ENCODE measurements at regions not wholly inside any gene's neighbourhood (a gene's known extent, or its start where the extent isn't known, plus 50 kb on each side); places are given as distances from the start of the nearest gene placed in this dataset.

DNA sequence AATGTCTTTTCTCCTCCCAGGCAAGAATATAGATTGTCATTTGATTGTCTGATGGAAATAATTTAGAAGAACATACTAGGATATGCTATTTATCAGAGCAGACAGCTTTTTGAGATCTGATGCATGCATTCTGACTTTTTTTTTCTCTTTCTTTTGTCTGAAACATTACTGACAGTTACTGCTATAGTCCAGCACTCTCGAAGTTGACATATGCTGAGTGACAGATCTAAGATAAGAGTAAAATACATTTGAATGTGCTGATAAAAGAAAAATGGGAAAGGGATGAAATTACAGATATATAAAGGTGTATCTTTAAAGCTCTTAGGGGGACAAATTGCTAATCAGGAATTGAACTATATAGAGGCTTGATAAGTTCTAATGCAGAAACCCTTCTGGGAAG is 753.8 kb upstream of the TENM4 start (continued):
- TF ChIP-seq, protein P1, sequence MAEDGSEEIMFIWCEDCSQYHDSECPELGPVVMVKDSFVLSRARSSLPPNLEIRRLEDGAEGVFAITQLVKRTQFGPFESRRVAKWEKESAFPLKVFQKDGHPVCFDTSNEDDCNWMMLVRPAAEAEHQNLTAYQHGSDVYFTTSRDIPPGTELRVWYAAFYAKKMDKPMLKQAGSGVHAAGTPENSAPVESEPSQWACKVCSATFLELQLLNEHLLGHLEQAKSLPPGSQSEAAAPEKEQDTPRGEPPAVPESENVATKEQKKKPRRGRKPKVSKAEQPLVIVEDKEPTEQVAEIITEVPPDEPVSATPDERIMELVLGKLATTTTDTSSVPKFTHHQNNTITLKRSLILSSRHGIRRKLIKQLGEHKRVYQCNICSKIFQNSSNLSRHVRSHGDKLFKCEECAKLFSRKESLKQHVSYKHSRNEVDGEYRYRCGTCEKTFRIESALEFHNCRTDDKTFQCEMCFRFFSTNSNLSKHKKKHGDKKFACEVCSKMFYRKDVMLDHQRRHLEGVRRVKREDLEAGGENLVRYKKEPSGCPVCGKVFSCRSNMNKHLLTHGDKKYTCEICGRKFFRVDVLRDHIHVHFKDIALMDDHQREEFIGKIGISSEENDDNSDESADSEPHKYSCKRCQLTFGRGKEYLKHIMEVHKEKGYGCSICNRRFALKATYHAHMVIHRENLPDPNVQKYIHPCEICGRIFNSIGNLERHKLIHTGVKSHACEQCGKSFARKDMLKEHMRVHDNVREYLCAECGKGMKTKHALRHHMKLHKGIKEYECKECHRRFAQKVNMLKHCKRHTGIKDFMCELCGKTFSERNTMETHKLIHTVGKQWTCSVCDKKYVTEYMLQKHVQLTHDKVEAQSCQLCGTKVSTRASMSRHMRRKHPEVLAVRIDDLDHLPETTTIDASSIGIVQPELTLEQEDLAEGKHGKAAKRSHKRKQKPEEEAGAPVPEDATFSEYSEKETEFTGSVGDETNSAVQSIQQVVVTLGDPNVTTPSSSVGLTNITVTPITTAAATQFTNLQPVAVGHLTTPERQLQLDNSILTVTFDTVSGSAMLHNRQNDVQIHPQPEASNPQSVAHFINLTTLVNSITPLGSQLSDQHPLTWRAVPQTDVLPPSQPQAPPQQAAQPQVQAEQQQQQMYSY (CRISPR knock-in tag; IDR thresholded peaks at IDR 0.05) = no peak
- TF ChIP-seq, protein P2, sequence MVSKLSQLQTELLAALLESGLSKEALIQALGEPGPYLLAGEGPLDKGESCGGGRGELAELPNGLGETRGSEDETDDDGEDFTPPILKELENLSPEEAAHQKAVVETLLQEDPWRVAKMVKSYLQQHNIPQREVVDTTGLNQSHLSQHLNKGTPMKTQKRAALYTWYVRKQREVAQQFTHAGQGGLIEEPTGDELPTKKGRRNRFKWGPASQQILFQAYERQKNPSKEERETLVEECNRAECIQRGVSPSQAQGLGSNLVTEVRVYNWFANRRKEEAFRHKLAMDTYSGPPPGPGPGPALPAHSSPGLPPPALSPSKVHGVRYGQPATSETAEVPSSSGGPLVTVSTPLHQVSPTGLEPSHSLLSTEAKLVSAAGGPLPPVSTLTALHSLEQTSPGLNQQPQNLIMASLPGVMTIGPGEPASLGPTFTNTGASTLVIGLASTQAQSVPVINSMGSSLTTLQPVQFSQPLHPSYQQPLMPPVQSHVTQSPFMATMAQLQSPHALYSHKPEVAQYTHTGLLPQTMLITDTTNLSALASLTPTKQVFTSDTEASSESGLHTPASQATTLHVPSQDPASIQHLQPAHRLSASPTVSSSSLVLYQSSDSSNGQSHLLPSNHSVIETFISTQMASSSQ (IDR thresholded peaks at IDR 0.05; ENCODE audit: low read depth) = no peak
- TF ChIP-seq, protein P2 (CRISPR knock-in tag; IDR thresholded peaks at IDR 0.05; ENCODE audit: borderline replicate concordance) = no peak
- TF ChIP-seq RORA (CRISPR knock-in tag; IDR thresholded peaks at IDR 0.05) (no peak), ZNF530 (CRISPR knock-in tag; IDR thresholded peaks at IDR 0.05; ENCODE audit: low read depth) (no peak), FOXJ3 (CRISPR knock-in tag; IDR thresholded peaks at IDR 0.05; ENCODE audit: borderline replicate concordance) (no peak)
- TF ChIP-seq, protein P3, sequence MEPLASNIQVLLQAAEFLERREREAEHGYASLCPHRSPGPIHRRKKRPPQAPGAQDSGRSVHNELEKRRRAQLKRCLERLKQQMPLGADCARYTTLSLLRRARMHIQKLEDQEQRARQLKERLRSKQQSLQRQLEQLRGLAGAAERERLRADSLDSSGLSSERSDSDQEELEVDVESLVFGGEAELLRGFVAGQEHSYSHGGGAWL (CRISPR knock-in tag; IDR thresholded peaks at IDR 0.05) = no peak
